Activated B cell treated with CpG ODN at 0.5 μM for 24 hours (primary cell): ENCODE measurements at regions not wholly inside any gene's neighbourhood (a gene's known extent, or its start where the extent isn't known, plus 50 kb on each side); places are given as distances from the start of the nearest gene placed in this dataset.
A peak's percentile ranks its signal among the peaks of the same experiment; 100 is the strongest.

ENCODE experiments used
- ATAC-seq: fragments of 200-7000 bp; cut with Tn5 transposase; one replicate; pipeline ENCODE4 v1.10.0; 2021; ENCODE audit warnings: low read depth, mild to moderate bottlenecking, moderate library complexity
- CTCF ChIA-PET: fragments of 350-600 bp; sonication (Branson Sonifier 250); formaldehyde crosslinking; loops from one replicate; lab custom pipeline; 2021; ENCODE audit warnings: antibody characterized with exemption; lab: Charles Lee
- POLR2A ChIA-PET: fragments of 350-600 bp; sonication (Branson Sonifier 250); formaldehyde crosslinking; loops from one replicate; lab custom pipeline; 2021; ENCODE audit warnings: antibody characterized with exemption; lab: Charles Lee
- DNase-seq: peaks from one replicate; pipeline ENCODE4 v3.0.0; 2022
- H3K27ac Mint-ChIP-seq: one replicate; pipeline ENCODE4 v1.8.0; 2020; ENCODE audit warnings: mixed read lengths
- H3K27me3 Mint-ChIP-seq: one replicate; pipeline ENCODE4 v1.8.0; 2021; ENCODE audit warnings: mixed read lengths
- H3K36me3 Mint-ChIP-seq: one replicate; pipeline ENCODE4 v1.8.0; 2021; ENCODE audit warnings: low read depth, mixed read lengths
- H3K4me1 Mint-ChIP-seq: one replicate; pipeline ENCODE4 v1.8.0; 2021; ENCODE audit warnings: mixed read lengths
- H3K4me3 Mint-ChIP-seq: one replicate; pipeline ENCODE4 v1.8.0; 2020; ENCODE audit warnings: mild to moderate bottlenecking, mixed read lengths
- H3K9me3 Mint-ChIP-seq: one replicate; pipeline ENCODE4 v1.8.0; 2020; ENCODE audit warnings: mixed read lengths
- CTCF ChIP-seq: fragments of 200-600 bp; IDR thresholded peaks from one replicate; pipeline ENCODE4 v1.8.0; 2022; ENCODE audit warnings: antibody characterized with exemption, mild to moderate bottlenecking
- intact Hi-C: fragments of 100-400 bp; cut with micrococcal nuclease; formaldehyde crosslinking; loops from one replicate; pipeline ENCODE4 v1.15.1; 2024

DNA sequence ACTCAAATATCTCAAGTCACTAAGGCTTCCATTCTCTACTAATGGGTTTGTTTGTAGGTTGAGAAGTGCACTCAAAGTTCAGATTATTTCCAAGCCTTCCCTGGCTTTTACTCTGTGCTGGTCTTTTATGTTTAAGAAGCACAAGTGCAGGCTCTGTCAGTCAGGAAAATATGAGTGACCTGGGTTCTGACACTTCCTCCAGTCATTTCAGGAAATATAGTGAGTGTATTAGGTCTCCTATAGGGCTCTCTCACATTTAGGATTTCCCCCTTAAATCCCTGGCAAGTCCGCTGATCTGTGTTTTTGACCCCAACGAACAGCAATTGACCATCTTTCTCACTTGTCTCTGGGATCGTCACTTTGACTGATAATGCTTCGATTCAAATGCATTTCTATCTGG, 210.2 kb downstream of the ARPP21 start:
- ATAC-seq (no peak), DNase-seq (no peak)
- H3K36me3 Mint-ChIP-seq: no peaks in the 10 kb centered on the region
- intact Hi-C loops: no loop called here
- no peaks in the 10 kb centered on the region for H3K27me3 Mint-ChIP-seq
- H3K27ac Mint-ChIP-seq: no peak overlapping the region
- ChIA-PET POLR2A (no interaction called here), CTCF (no interaction called here)
- no peak overlapping the region for H3K4me3 Mint-ChIP-seq
- H3K9me3 Mint-ChIP-seq: no peaks in the 10 kb centered on the region
- no peak for TF ChIP-seq CTCF
- H3K4me1 Mint-ChIP-seq: no peaks in the 10 kb centered on the region

- no peak for TF ChIP-seq CTCF
- Mint-ChIP-seq H3K27ac (no peak overlapping the region), H3K27me3 (no peaks in the 10 kb centered on the region), H3K36me3 (no peaks in the 10 kb centered on the region), H3K4me3 (no peak overlapping the region), H3K9me3 (no peaks in the 10 kb centered on the region), H3K4me1 (no peaks in the 10 kb centered on the region)
- ChIA-PET CTCF (no interaction called here), POLR2A (no interaction called here)
- ATAC-seq (no peak), DNase-seq (no peak)
- intact Hi-C loops: no loop called here
Measured at GRCh38 chr3:35849963-35850362, 210.6 kb downstream of the ARPP21 start.

DNA sequence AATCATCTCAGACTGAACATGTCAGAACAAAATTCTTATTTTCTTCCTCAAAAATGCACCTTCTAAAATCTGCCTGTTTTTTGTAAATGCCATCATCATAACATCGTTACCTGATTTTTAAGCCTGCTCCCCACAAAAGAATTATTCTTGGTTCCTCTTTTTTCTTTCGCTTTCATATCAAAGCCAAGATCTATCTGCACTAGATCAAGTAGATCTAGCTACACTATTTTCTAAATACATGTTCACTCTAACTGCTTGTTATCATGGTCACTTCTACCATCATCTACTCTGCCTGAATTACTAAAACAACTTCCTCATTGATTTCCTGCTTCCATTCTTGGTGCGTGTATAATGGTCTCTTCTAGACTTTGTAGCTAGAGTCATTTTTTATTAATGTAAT, 217.7 kb downstream of the ARPP21 start:
- ATAC-seq: peak; percentile 40
- no peak for TF ChIP-seq CTCF
- ChIA-PET CTCF (no interaction called here), POLR2A (no interaction called here)
- H3K9me3 Mint-ChIP-seq: no peaks in the 10 kb centered on the region
- no peaks in the 10 kb centered on the region for H3K27me3 Mint-ChIP-seq
- intact Hi-C loops: no loop called here
- H3K36me3 Mint-ChIP-seq: no peaks in the 10 kb centered on the region
- H3K4me1 Mint-ChIP-seq: peaks cover 9% of the 10 kb centered on the region
- H3K4me3 Mint-ChIP-seq: no peak overlapping the region
- no peak overlapping the region for H3K27ac Mint-ChIP-seq
- no peak for DNase-seq

GRCh38 chr3:35862057-35862456, 222.7 kb downstream of the ARPP21 start:
- CTCF ChIA-PET: no interaction called here
- no peak for TF ChIP-seq CTCF
- Mint-ChIP-seq H3K36me3 (no peaks in the 10 kb centered on the region), H3K27me3 (no peaks in the 10 kb centered on the region), H3K9me3 (no peaks in the 10 kb centered on the region), H3K4me1 (peaks cover 5% of the 10 kb centered on the region), H3K4me3 (no peak overlapping the region), H3K27ac (no peak overlapping the region)
- DNase-seq (no peak), ATAC-seq (no peak)
- intact Hi-C loops: no loop called here
- POLR2A ChIA-PET: no interaction called here

GRCh38 chr3:35864871-35865270, 225.5 kb downstream of the ARPP21 start:
- no peak for TF ChIP-seq CTCF
- Mint-ChIP-seq H3K27me3 (no peaks in the 10 kb centered on the region), H3K27ac (no peak overlapping the region), H3K9me3 (no peaks in the 10 kb centered on the region), H3K36me3 (no peaks in the 10 kb centered on the region), H3K4me3 (no peak overlapping the region), H3K4me1 (no peaks in the 10 kb centered on the region)
- CTCF ChIA-PET: no interaction called here
- POLR2A ChIA-PET: no interaction called here
- no peak for DNase-seq
- ATAC-seq: no peak
- intact Hi-C loops: no loop called here
